Breast epithelium (tissue), 4 donors: ENCODE measurements at regions not wholly inside any gene's neighbourhood (a gene's known extent, or its start where the extent isn't known, plus 50 kb on each side); places are given as distances from the start of the nearest gene placed in this dataset.
"Not testable (repeated sequence)": the region's sequence is repeated elsewhere in the genome, so short reads cannot be mapped to it uniquely, and the experiment has no call there.

Experiments
- DNase-seq, 2 donors: peaks; one replicate each; pipeline ENCODE4 v3.0.0-alpha.2; 2019; ENCODE audit warnings: low spot score in 2 of 2
- H3K27ac ChIP-seq, 2 donors: fragments of 200-600 bp; sonication (generic) in 1 of 2; one replicate each; pipeline ENCODE4 v1.5.1; 2016 to 2019; ENCODE audit warnings: mild to moderate bottlenecking in 1 of 2
- H3K27me3 ChIP-seq, 2 donors: fragments of 200-600 bp; sonication (generic) in 1 of 2; one replicate each; pipeline versions ENCODE4 v1.5.1 to v1.6.0; 2017 to 2019; ENCODE audit warnings: control low read depth in 1 of 2, mild to moderate bottlenecking in 1 of 2
- H3K36me3 ChIP-seq: fragments of 200-600 bp; one replicate; pipeline ENCODE4 v1.5.1; 2019
- H3K4me1 ChIP-seq, 2 donors: fragments of 200-600 bp; sonication (generic); one replicate each; pipeline ENCODE4 v1.5.1; 2016 to 2019; ENCODE audit warnings: control low read depth in 1 of 2
- H3K4me3 ChIP-seq, 3 donors: fragments of 200-600 bp; sonication (generic); 1 replicate in 2 of 3; 2 replicates in 1 of 3; pipeline ENCODE4 v1.5.1; 2016 to 2019; ENCODE audit warnings: mild to moderate bottlenecking in 3 of 3, moderate library complexity in 2 of 3
- H3K9me3 ChIP-seq, 2 donors: fragments of 200-600 bp; sonication (generic) in 1 of 2; one replicate each; pipeline ENCODE4 v1.5.1; 2016 to 2019; ENCODE audit warnings: control low read depth in 1 of 2
- CTCF ChIP-seq, 3 donors: fragments of 450-650 bp; IDR thresholded peaks; one replicate each; pipeline ENCODE4 v1.5.1; 2016 to 2017; ENCODE audit warnings: antibody characterized with exemption in 3 of 3, mild to moderate bottlenecking in 3 of 3, moderate library complexity in 3 of 3
- POLR2A ChIP-seq: fragments of 450-650 bp; IDR thresholded peaks from one replicate; pipeline ENCODE4 v1.6.1; 2016; ENCODE audit warnings: antibody characterized with exemption, mild to moderate bottlenecking, moderate library complexity
- POLR2AphosphoS5 ChIP-seq, 3 donors: sonication (generic); formaldehyde crosslinking; IDR thresholded peaks; one replicate each; pipeline ENCODE4 v1.6.1; 2017; ENCODE audit warnings: antibody characterized with exemption in 3 of 3
- intact Hi-C: fragments of 100-400 bp; cut with DNase I; formaldehyde crosslinking; loops from one replicate; pipeline ENCODE4 v1.15.1; 2023; ENCODE audit warnings: low total_unique reads

- intact Hi-C loops: no loop called here
- DNase-seq: no peak
- H3K36me3 ChIP-seq: no peaks in the 10 kb centered on the region
- H3K9me3 ChIP-seq: no peaks in the 10 kb centered on the region
- no peaks in the 10 kb centered on the region for H3K27me3 ChIP-seq
- no peak overlapping the region for H3K27ac ChIP-seq
- no peak overlapping the region for H3K4me3 ChIP-seq
- no peak for TF ChIP-seq POLR2AphosphoS5 (IDR thresholded peaks at IDR 0.05)
- no peak for TF ChIP-seq CTCF (IDR thresholded peaks at IDR 0.05)
- no peak for TF ChIP-seq POLR2A
- H3K4me1 ChIP-seq: no peaks in the 10 kb centered on the region
These were observed 270.1 kb upstream of the INTU start for GRCh38 chr4:127362686-127363085.

GRCh38 chr4:127364397-127364796 lies 268.4 kb upstream of the INTU start:
- DNase-seq: no peak
- TF ChIP-seq POLR2A (no peak), CTCF (IDR thresholded peaks at IDR 0.05) (no peak), POLR2AphosphoS5 (IDR thresholded peaks at IDR 0.05) (no peak)
- H3K4me1 ChIP-seq: no peaks in the 10 kb centered on the region
- H3K27me3 ChIP-seq: no peaks in the 10 kb centered on the region
- intact Hi-C loops: no loop called here
- H3K4me3 ChIP-seq: no peak overlapping the region
- no peak overlapping the region for H3K27ac ChIP-seq
- no peaks in the 10 kb centered on the region for H3K36me3 ChIP-seq
- no peaks in the 10 kb centered on the region for H3K9me3 ChIP-seq

- H3K36me3 ChIP-seq: no peaks in the 10 kb centered on the region
- no peaks in the 10 kb centered on the region for H3K27me3 ChIP-seq
- TF ChIP-seq POLR2AphosphoS5 (IDR thresholded peaks at IDR 0.05) (no peak), POLR2A (no peak), CTCF (IDR thresholded peaks at IDR 0.05) (no peak)
- no peak for DNase-seq
- H3K9me3 ChIP-seq: no peaks in the 10 kb centered on the region
- intact Hi-C loops: no loop called here
- no peaks in the 10 kb centered on the region for H3K4me1 ChIP-seq
- H3K27ac ChIP-seq: no peak overlapping the region
- H3K4me3 ChIP-seq: no peak overlapping the region
These were observed 267.8 kb upstream of the INTU start for GRCh38 chr4:127364911-127365310.

GRCh38 chr4:127370604-127371003 lies 262.2 kb upstream of the INTU start:
- intact Hi-C loops: no loop called here
- peak in 1 of 2 donors; percentile 18 for DNase-seq
- H3K27ac ChIP-seq: no peak overlapping the region
- no peaks in the 10 kb centered on the region for H3K4me1 ChIP-seq
- H3K9me3 ChIP-seq: no peaks in the 10 kb centered on the region
- TF ChIP-seq POLR2A (no peak), CTCF (IDR thresholded peaks at IDR 0.05) (no peak), POLR2AphosphoS5 (IDR thresholded peaks at IDR 0.05) (peak in 1 of 3 donors; percentile 25)
- H3K36me3 ChIP-seq: no peaks in the 10 kb centered on the region
- no peak overlapping the region for H3K4me3 ChIP-seq
- H3K27me3 ChIP-seq: no peaks in the 10 kb centered on the region

GRCh38 chr4:127379499-127379898 lies 253.3 kb upstream of the INTU start:
- DNase-seq: no peak
- Histone ChIP-seq H3K9me3 (no peaks in the 10 kb centered on the region), H3K27ac (no peak overlapping the region), H3K4me1 (no peaks in the 10 kb centered on the region), H3K4me3 (no peak overlapping the region), H3K36me3 (no peaks in the 10 kb centered on the region), H3K27me3 (no peaks in the 10 kb centered on the region)
- TF ChIP-seq POLR2A (no peak), CTCF (IDR thresholded peaks at IDR 0.05) (no peak), POLR2AphosphoS5 (IDR thresholded peaks at IDR 0.05) (no peak)
- intact Hi-C loops: no loop called here

GRCh38 chr4:127379948-127380347 lies 252.8 kb upstream of the INTU start:
- H3K36me3 ChIP-seq, H3K27ac ChIP-seq, H3K4me1 ChIP-seq, DNase-seq, H3K27me3 ChIP-seq, H3K4me3 ChIP-seq, H3K9me3 ChIP-seq, intact Hi-C loops: not testable (repeated sequence)
